HG03139 (cell line): ENCODE measurements at regions not wholly inside any gene's neighbourhood (a gene's known extent, or its start where the extent isn't known, plus 50 kb on each side); places are given as distances from the start of the nearest gene placed in this dataset.
"Not testable (repeated sequence)": the region's sequence is repeated elsewhere in the genome, so short reads cannot be mapped to it uniquely, and the experiment has no call there.

Experiments used
- ATAC-seq: cut with Tn5 transposase; IDR thresholded peaks from one replicate; pipeline ENCODE4 v1.9.1; 2021; ENCODE audit not compliant: unreplicated experiment

DNA sequence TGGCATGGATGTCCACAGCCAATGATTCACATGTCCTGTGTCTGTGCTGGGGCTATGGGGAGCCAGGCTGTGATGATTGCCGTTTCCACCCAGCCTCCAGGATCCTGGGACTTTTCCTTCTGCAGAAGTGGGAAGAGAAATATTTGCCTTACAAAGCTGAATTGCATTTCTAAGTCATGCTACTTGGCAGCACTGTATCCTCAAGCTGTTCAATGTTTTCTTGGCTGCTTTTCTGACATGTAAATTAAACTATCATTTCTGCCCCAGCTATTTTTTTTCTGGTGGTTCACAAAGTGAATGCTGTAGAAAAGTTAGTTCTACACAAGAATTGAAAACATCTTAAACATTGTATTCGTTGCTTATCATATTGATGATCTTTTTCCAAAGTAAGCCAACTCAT is 51.9 kb upstream of the TCERG1L start:
- ATAC-seq, result no peak

DNA sequence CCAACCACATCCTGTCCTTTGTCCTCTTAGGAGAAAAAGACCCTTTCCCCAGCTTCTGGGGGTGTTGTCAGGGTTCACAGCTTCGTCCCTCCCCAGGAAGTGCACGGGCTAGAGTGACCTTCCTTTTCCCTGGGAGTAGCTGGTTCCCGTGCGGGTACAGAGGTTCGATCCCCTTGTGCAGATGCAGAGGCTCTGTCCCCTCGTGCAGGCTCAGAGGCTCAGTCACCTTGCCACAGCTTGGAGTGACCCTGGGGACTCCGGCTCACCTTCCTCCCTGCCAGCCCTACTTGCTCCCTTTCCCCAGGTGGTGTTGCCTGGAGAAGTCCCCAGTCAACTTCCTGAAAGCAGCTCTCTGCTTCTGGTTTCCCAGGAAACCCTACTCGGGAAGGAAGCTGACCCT is 60.0 kb upstream of the TCERG1L start:
- ATAC-seq, result no peak

DNA sequence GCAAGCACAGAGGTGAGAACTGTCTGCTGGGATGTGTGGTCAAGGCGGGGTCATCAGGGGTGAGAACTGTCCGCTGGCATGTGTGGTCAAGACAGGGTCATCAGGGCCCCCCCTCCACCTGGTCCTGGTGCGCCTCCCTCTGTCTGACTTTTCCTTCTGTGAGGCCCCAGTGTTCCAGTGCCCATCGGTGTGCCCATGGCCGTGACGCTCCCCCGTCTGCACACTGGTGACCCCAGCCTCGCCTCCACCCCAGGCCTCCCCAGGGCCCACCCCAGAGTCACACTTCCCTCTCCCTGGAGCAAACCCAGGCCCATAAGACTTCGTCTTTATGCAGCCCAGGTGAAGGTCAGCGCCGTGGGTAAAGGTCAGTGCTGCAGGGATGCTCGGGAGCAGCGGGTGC is 70.1 kb upstream of the TCERG1L start:
- ATAC-seq, result no peak

DNA sequence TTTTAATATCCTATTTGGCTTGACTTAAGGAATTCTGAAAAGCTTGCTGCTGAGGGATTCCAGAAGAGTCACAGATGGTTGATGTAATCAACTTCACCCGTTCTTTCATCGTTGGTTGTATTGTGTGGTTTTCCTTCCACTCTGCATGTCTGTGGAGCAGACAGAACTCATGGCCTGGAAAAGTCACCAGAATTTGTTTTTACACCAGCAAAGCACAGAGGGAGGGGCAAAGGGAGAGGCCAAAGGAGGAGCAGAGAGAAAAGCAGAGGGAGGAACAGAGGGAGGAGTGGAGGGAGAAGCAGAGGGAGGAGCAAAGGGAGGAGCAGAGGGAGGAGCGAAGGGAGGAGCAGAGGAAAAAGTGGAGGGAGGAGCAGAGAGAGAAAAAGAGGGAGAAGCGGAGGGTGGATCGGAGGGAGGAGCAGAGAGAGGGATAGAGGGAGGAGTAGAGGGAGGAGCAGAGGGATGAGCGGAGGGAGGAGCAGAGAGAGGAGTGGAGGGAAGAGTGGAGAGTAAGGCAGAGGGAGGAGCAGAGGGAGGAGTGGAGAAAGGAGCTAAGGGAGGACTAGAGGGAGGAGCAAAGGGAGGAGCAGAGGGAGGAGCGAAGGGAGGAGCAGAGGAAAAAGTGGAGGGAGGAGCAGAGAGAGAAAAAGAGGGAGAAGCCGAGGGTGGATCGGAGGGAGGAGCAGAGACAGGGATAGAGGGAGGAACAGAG is 73.8 kb upstream of the TCERG1L start:
- ATAC-seq, result not testable (repeated sequence)

DNA sequence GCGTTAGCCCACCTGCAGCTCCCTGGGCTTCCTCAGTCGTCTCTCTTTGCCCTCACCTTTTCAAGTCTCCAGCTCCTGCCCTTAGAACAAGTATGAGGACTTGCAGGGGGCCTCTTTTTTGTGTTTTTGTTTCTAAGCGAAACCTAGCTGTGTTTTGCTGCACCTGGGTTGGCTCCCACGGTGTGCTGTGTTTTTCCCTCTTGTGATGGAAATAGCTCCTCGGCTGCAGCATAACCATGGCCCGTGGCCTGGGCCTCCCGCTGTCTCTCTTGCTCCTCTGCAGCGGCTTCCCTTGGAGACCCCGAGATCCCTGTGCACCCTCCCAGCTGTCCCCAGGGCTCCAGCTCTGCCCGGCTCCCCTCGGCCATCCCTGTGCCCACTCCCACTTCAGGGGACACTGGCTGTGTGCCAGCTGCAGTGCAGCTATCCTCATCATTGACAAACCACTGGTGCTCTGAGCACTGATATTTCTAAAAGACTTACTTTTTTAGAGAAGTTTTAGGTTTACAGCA is 75.6 kb upstream of the TCERG1L start:
- no peak for ATAC-seq

DNA sequence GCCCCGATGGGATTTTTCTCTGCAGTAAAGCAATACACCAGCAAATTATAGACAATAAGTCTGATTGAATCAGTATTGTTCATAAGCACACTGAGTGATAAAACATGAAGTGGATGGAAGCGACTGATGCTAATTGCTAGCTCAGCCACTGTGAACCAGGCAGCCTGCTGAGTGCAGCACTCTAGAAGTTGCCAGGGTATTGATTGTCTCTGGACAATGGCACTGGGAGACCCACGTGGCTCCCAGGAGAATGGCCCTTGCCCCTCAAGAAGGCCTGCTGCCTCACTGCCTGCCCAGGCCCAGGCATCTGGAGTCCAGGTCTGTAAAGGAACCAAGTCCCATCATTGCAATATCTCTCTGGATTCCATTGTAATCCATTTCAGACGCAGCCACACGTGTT is 80.4 kb upstream of the TCERG1L start:
- ATAC-seq, result no peak

DNA sequence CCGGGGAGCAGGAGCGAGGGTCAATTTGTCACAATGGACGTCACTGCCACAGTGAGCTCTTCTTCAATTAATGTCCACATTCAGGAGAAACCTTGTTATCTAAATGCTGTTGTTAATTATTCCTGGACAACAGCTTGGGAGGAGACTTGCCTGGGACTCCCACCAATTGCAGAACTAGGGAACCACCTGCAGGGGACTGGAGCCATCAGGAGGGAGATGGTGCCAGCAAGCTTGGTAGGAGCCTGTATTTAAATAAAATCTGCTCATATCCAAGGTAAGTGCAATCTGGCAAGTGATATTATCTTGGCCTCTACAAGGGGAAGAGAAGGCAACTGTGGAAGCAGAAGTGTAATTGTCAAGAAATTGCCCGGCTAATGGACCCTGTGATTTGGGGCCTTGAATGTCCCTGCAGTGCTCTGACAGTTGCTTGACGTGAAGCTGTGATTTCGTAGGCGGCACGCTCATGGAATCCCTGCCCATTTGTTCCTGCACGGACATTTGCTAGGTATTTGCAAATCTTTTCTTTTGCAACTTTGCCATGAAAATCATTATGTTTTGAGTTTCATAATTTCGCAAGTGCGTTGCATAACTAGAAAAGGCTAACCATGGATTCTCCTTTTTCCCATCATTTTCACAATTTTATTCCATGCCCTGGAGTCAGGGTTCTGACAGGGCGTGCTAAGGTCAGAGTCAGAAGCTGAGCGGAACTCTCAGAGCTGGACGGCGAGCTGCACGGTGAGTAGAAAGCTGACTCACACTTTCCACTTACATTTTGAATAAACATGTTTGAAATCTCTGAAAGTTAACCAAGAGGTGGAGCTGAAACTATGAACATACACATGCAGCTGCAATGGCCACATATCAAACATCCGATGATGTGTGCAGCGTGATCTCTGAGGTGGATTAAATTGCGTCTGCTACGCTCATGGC is 84.9 kb upstream of the TCERG1L start:
- ATAC-seq, result no peak

DNA sequence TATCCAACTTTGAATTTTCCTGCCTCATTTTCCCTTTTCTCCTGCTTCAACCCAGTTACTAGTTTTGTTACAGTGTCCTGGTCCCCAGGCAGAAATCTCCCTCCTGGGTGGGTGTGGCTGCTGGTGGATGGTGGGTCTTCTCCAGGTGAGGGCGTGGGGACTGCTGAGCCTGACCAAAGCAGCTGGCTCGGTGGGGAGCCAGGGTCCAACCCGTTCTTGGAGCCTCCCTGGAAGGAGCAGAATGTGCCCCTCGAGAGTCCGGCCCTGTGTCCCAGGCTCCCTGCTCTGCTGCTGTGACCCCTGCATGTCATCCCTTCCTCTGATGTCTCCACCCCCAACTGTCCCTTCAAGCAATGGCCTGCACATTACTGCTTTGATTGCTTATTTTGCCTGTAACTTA is 86.6 kb upstream of the TCERG1L start:
- no peak for ATAC-seq

DNA sequence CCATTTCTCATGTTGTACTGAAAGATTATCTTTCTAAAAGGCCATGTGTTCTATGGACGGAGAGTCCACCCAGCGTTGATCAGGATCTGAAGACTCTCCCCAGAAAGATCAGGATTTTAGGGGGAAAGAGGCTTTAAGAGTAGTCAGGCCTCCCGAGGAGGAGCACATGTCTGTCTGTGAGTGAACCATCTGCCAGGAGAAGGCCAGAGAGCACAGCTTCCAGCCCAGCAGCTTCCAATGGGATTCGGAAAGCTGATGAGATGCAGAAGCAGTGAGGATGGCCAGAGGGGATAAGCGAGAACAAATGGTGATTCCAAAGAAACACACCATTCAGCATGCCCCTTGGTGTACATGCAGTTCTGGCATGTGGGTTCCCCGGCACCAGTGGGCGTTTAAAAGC is 88.5 kb upstream of the TCERG1L start:
- ATAC-seq, result no peak

DNA sequence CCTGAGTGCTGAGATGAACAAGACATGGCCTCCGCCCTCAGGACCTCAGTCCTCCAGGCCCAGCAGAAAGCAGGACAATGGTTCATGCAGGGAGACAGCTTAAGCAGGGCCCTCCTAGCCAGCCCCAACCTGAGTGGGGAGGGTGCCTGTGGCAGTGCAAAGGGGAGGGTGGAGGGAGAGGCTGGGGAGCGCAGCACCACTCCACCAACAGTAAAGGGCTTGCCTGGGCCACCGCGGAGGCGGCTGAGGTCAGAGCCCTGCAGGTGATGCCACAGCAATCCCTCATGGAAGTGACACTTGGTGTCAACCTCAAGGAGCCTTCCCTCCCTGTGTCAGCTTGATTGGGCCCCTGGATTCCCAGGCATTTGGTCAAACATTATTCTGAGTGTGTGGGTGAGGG is 89.0 kb upstream of the TCERG1L start:
- no peak for ATAC-seq

DNA sequence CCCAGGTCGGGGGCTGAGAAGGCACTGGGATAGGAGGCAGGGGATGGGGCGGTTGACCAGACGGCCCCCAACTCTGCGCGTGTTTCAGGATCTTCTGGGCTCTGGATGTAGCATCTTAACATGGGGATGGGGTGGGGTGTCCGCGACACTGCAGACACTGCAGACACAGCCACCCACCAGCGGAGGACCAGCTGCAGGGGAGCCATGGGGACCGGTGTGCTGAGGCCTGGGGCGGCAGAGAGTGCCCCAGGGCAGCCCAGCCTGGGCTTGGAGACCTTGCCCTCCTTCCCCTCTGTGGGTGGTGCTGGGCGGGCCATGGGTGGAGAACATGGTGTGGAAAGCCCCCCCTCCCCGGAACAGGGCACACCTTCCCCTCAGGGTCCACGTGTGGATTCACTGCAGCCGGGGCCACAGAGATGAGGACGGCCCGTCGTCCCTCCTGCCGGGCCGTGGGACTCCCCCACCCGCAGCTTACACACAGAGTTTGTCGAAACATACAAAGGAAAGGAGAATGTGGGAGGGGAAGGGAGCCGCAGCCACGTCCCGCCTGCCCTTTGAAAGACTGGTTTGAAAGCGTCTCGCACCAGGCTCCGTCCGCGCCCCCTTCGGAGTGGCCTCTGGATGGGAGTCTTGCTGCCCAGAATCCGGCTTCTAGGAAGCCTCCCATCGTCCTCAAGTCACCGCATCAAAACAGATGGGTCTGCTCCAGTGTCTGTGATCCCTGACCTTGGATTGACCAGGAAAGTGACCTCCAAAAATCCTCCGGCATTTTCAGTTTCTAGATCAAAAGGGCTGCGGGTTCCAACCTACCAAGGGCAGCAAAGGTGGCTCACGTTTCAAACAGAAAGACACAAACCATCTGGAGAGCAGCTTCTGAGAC is 91.5 kb upstream of the TCERG1L start:
- ATAC-seq, result no peak

DNA sequence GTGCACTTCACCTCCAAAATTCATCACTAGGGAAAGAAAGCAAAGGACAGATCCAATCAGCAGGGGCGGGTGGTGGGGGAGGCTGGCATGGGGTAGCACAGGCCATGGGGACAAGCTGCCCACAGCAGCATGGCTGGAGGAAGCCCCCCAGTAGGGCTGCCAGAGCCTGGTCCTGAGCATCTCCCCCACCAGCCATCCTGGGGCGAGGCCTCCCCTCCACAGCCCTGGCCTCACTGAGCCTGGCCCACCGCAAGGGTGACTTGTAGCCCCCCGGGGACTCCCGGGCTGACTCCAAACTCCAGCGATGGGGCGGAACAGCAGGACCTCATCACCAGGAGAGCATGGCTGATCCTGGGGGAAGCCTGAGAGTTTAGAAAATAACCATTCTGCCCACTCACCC is 92.4 kb upstream of the TCERG1L start:
- ATAC-seq, result no peak

DNA sequence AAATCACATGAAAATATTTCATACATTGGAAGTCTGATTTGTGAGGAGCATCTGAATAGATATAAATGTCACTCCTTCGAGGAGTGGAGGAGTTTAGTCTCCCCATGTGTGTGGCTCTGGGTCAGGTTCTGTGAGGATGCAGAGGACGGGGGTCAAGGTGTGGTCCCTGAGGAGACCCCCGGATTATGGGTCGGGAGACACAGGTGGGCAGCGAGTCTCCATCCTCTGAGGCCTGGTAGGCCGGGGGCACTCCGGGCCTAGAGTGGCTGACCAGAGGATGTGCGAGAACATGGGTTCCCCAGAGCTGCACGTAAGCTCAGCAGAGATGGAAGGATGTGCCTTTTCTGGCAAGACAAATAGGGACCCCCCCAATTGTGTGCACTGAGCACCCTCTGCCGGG is 93.4 kb upstream of the TCERG1L start:
- ATAC-seq, result no peak

DNA sequence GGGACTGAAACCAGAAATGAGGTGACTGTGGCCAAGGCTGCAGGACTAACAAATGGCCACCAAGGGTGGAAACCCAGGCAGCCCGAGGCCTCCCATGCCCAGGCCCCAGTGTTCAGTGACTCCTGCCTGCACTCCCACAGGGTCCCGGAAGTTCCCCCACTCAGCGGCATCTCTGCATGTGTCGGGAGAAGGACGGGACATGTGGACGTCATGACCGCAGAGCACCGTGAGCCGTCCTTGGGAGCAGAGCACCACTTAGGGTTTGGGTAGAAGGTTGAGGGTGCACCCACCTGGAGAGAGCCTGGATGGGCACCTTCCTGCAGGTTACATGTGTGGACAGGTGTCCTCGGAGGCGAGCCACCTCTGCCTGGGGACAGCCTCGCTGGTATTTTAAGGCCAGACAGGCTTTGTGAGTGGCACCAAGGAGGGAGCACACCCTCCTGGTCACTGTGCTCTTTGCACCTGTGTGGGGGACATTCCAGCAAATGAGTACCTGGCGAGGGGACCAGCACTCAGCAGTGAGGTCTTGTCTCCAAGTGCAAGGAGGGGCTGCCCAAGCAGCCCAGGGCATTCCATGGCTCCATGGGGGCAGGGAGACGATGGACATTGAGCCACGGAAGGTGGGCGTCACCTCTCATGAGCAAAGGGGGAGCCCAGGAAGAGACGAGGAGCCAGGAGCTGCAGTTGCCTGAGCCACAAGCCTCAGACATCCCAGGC is 95.3 kb upstream of the TCERG1L start:
- no peak for ATAC-seq

DNA sequence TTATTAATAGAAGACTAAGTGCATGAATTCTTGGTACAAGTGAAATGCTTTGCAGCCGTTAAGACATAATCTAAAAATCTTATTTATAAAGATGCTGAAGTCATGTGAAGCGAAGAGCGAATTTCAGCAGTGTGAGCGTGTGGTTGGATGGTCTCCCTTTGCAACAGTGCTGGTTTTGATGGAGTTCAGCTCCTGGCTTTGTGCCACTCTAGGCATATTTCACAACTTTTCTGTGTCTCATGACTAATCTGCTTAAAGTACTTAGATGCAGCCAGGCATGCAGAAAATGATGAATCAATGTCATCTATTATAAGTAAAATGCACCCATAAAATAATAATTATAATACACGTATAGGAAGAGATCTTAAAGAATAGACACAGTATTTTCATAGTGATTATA is 107.2 kb upstream of the TCERG1L start:
- no peak for ATAC-seq

DNA sequence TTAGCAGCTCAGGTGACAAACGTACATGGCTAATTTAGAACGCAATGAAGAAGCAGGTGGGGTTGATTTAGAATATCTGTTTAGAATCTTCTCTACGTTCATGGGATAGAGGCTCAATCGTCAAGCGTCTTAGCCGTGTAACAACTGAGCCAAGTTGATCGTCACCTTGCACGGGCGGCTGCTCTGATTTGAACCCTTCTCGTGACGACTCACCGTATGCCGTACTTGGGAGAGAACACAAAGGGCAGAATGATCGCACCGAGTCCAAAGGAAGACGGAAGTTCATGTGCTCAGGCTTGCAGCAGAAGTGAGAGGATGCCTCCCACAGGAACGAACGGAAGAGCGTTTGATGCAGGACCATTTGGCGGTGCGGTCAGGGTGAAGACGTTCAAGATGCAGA is 108.3 kb upstream of the TCERG1L start:
- ATAC-seq, result no peak

DNA sequence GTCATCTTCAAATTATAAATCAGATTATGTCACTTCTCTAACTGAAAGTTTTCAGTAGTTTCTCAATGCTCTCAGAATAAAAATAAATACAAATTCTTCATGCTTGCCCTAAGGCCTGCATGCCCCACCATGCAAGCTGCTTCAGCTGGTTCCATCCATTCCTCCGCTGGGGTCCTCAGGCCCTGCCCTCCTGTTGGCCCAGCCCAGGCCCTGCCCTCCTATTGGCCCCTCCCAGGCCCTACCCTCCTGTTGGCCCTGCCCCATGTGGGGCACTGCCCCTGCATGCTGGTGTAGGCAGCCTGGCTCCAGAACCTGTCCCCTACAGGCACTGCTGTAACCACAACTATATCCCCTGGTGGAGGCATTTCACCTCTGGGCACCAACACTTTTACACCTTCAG is 109.3 kb upstream of the TCERG1L start:
- no peak for ATAC-seq

DNA sequence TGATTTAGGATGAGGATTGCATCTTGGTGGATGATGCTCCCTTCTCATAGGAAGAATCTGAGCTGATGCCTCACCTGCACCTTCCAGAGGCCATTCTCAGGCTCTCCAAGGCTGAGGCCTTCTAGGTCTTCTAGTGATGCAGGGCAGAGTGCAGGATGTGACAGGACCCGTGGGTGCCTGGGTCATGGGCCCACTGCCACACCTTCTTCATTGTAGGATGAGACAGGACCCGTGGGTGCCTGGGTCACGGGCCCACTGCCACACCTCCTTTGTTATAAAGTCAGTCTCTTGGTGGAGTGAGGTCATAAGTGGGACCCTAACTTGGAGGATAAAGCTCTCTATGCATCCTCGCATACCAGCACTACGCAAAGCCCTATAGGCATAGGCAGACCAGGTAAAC is 109.9 kb upstream of the TCERG1L start:
- ATAC-seq, result no peak

DNA sequence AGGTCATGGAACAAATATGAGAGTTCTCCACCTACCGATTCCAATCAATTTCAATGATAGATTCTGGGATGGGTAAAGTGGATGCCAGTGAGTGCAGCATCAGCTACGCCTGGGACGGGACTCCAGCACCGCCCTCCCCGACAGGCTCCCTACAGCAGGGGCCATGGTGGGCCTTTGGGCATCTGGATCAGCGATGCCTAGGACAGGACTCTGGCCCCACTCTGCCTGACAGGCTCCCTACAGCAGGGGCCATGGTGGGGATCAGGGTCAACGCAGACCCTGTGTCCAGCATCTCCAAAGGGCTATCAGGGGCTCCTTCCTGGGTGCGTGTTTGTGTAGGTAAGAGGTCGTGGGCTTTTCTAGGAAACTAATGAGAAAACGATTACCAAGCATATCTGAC is 111.2 kb upstream of the TCERG1L start:
- no peak for ATAC-seq

DNA sequence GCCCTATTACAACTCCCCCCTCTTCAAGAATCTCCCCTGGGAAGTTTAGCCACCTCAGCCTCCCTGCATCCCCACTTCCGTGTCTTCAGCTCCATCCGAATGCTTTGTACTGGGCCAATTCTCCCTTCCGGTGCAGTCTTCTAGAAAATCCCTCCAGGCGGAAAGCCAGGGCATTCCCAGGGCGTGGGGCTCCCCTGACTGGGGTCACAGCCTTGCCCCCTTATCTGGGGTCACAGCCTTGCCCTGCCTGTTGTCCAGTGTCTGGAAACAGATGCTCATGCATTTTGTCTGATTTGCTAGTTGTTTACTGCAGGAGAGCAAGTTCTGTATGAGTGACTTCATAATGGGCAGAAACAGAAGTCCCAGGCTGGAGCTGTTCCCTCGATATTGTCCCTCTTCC is 112.5 kb upstream of the TCERG1L start:
- no peak for ATAC-seq
